GM12878 (cell line): ENCODE measurements at regions not wholly inside any gene's neighbourhood (a gene's known extent, or its start where the extent isn't known, plus 50 kb on each side); places are given as distances from the start of the nearest gene placed in this dataset.

Experiments
- ATAC-seq: fragments of 200-7000 bp; cut with Tn5 transposase; 3 replicates; pipeline ENCODE4 v1.9.1; 2020; ENCODE audit warnings: mild to moderate bottlenecking, moderate library complexity
- BruUV-seq: library from RNA; stranded (reverse); fragments of 400-500 nt; replicated peaks from 2 replicates; lab custom pipeline; 2021; lab: Mats Ljungman, UMichigan
- CTCF ChIA-PET: fragments of 300-600 bp; sonication (Branson Sonifier 250); formaldehyde crosslinking; extraction: SDS; loops from one replicate; lab custom pipeline; 2021; ENCODE audit warnings: inconsistent platforms; lab: Yijun Ruan, JAX
- POLR2A ChIA-PET: fragments of 350-600 bp; formaldehyde crosslinking; extraction: SDS; loops from one replicate; lab custom pipeline; 2021; ENCODE audit warnings: inconsistent platforms; lab: Charles Lee
- RAD21 ChIA-PET: fragments of 300-600 bp; sonication (Branson Sonifier 250); formaldehyde crosslinking; loops from one replicate; lab custom pipeline; 2023; ENCODE audit warnings: antibody characterized with exemption; ENCODE audit not compliant: unreplicated experiment; lab: Charles Lee
- SMC1A ChIA-PET: fragments of 300-600 bp; sonication (Branson Sonifier 250); formaldehyde crosslinking; loops from one replicate; lab custom pipeline; 2023; ENCODE audit not compliant: unreplicated experiment, uncharacterized antibody; lab: Charles Lee
- DNase-seq: peaks from one replicate; pipeline ENCODE4 v3.0.0-alpha.2; 2011; ENCODE audit warnings: low read depth, low spot score
- FAIRE-seq: peaks from 3 replicates; lab custom pipeline; 2011; peaks lifted over from hg19 to GRCh38; lab: Jason Lieb, UNC
- H2AFZ ChIP-seq: 2 replicates; pipeline ENCODE4 v1.6.0; 2011; ENCODE audit warnings: low read depth, low read length, control low read depth; ENCODE audit not compliant: control insufficient read depth
- H3K27ac ChIP-seq: 2 replicates; pipeline ENCODE4 v1.5.1; 2011; ENCODE audit warnings: control low read depth; ENCODE audit not compliant: control insufficient read depth, insufficient read depth
- H3K27me3 ChIP-seq, 2 experiments: replicated peaks in 1 of 2; 2 replicates each; pipeline versions ENCODE4 v1.6.0 to v1.6.1; 2011; ENCODE audit warnings: low read length in 1 of 2; ENCODE audit not compliant: control insufficient read depth in 2 of 2, insufficient read depth in 2 of 2
- H3K36me3 ChIP-seq, 2 experiments: 2 replicates each; pipeline ENCODE4 v1.5.1; 2011; ENCODE audit warnings: low read length in 1 of 2; ENCODE audit not compliant: control insufficient read depth in 2 of 2, insufficient read depth in 2 of 2
- H3K4me1 ChIP-seq: 2 replicates; pipeline ENCODE4 v1.6.1; 2011; ENCODE audit warnings: mild to moderate bottlenecking, low read length, moderate library complexity, mixed read lengths; ENCODE audit not compliant: control insufficient read depth, insufficient read depth
- H3K4me2 ChIP-seq: 2 replicates; pipeline ENCODE4 v1.6.0; 2011; ENCODE audit warnings: control low read depth; ENCODE audit not compliant: control insufficient read depth, insufficient read depth
- H3K4me3 ChIP-seq: fragments of 200-600 bp; sonication (generic); 2 replicates; pipeline ENCODE4 v1.5.1; 2016
- H3K79me2 ChIP-seq: 2 replicates; pipeline ENCODE4 v1.6.0; 2011; ENCODE audit warnings: low read length; ENCODE audit not compliant: control insufficient read depth, insufficient read depth
- H3K9ac ChIP-seq: 2 replicates; pipeline ENCODE4 v1.8.0; 2011; ENCODE audit warnings: low read length, control low read depth, mixed read lengths; ENCODE audit not compliant: control insufficient read depth, insufficient read depth
- H3K9me3 ChIP-seq: replicated peaks from 3 replicates; pipeline ENCODE4 v1.5.1; 2011; ENCODE audit warnings: mild to moderate bottlenecking, low read length; ENCODE audit not compliant: control insufficient read depth, insufficient read depth
- H4K20me1 ChIP-seq: 2 replicates; pipeline ENCODE4 v1.6.0; 2011; ENCODE audit not compliant: control insufficient read depth, insufficient read depth
- HDGF ChIP-seq: fragments of 450-650 bp; IDR thresholded peaks from 2 replicates; pipeline ENCODE4 v1.6.1; 2016; ENCODE audit warnings: antibody characterized with exemption
- JUNB ChIP-seq: IDR thresholded peaks from 2 replicates; pipeline ENCODE4 v1.6.1; 2016; ENCODE audit warnings: antibody characterized with exemption, mild to moderate bottlenecking
- NFYA ChIP-seq: IDR thresholded peaks from 2 replicates; pipeline ENCODE4 v1.6.1; 2011; ENCODE audit warnings: low read depth, mild to moderate bottlenecking, low read length, improper control_type of control experiment, borderline replicate concordance
- NKRF ChIP-seq: fragments of 450-650 bp; conservative IDR thresholded peaks from 2 replicates; pipeline ENCODE4 v1.6.1; 2017; ENCODE audit warnings: mild to moderate bottlenecking, moderate library complexity
- NR2F1 ChIP-seq: fragments of 450-650 bp; conservative IDR thresholded peaks from 2 replicates; pipeline ENCODE4 v1.6.1; 2017; ENCODE audit warnings: mild to moderate bottlenecking
- POU2F2 ChIP-seq: IDR thresholded peaks from 3 replicates; pipeline ENCODE4 v1.6.1; 2011; ENCODE audit warnings: low read depth, mild to moderate bottlenecking, low read length, borderline replicate concordance
- RUNX3 ChIP-seq: IDR thresholded peaks from 2 replicates; pipeline ENCODE4 v1.6.1; 2012; ENCODE audit warnings: low read length, inconsistent platforms
- SIN3A ChIP-seq: IDR thresholded peaks from 2 replicates; pipeline ENCODE4 v1.6.1; 2012; ENCODE audit warnings: low read depth, low read length, improper control_type of control experiment
- SREBF1 ChIP-seq: IDR thresholded peaks from 2 replicates; pipeline ENCODE4 v1.6.1; 2012; ENCODE audit warnings: mild to moderate bottlenecking, low read length
- SRF ChIP-seq, 2 experiments: IDR thresholded peaks; 2 replicates each; pipeline ENCODE4 v1.6.1; 2011; ENCODE audit warnings: low read depth in 2 of 2, low read length in 2 of 2, mild to moderate bottlenecking in 1 of 2, moderate library complexity in 1 of 2
- SUZ12 ChIP-seq: fragments of 200-600 bp; sonication (generic); IDR thresholded peaks from one replicate; pipeline ENCODE4 v1.6.1; 2018; ENCODE audit warnings: antibody characterized with exemption, mild to moderate bottlenecking; ENCODE audit not compliant: unreplicated experiment
- TCF12 ChIP-seq: IDR thresholded peaks from 2 replicates; pipeline ENCODE4 v1.6.1; 2011; ENCODE audit warnings: low read depth, mild to moderate bottlenecking, low read length
- ZBTB40 ChIP-seq: fragments of 450-650 bp; IDR thresholded peaks from 2 replicates; pipeline ENCODE4 v1.6.1; 2016; ENCODE audit warnings: mild to moderate bottlenecking, moderate library complexity, borderline replicate concordance
- ZZZ3 ChIP-seq: IDR thresholded peaks from 2 replicates; pipeline ENCODE4 v1.6.1; 2011; ENCODE audit warnings: low read depth; ENCODE audit not compliant: control insufficient read depth, insufficient read length
- WGBS: methylation state at CpG from one replicate; pipeline ENCODE4 v1.1.6; 2016; ENCODE audit warnings: low lambda C conversion rate; ENCODE audit not compliant: insufficient replicate concordance, insufficient coverage; ENCODE audit errors: missing lambda C conversion rate; 5-methylcytosine and 5-hydroxymethylcytosine counted together
- in situ Hi-C: fragments of 300-500 bp; cut with MboI; formaldehyde crosslinking; loops from 9 replicates; pipeline ENCODE4 v1.14.3; 2018; ENCODE audit warnings: mixed read lengths
- intact Hi-C: fragments of 100-400 bp; cut with micrococcal nuclease; formaldehyde crosslinking; loops from one replicate; pipeline ENCODE4 v1.14.2; 2022; ENCODE audit not compliant: unreplicated experiment

GRCh38 chr2:57669570-57669969 is 377.0 kb upstream of the VRK2 start:
- Histone ChIP-seq H3K4me3 (no peak overlapping the region), H3K4me2 (no peak overlapping the region), H2AFZ (no peak overlapping the region), H3K27me3 (no peaks in the 10 kb centered on the region), H3K9ac (no peak overlapping the region), H3K4me1 (no peaks in the 10 kb centered on the region), H4K20me1 (no peaks in the 10 kb centered on the region), H3K27ac (no peak overlapping the region), H3K79me2 (no peaks in the 10 kb centered on the region), H3K36me3 (no peaks in the 10 kb centered on the region), H3K9me3 (no peaks in the 10 kb centered on the region)
- RAD21 ChIA-PET, result no interaction called here
- 55% methylated on average over 1 of the region's 1 CpG for WGBS
- TF ChIP-seq ZZZ3 (no peak), NFYA (no peak), POU2F2 (no peak), SREBF1 (no peak), TCF12 (no peak), HDGF (no peak), RUNX3 (no peak), NKRF (no peak), JUNB (no peak), SUZ12 (no peak), ZBTB40 (no peak), SRF (IDR thresholded peaks at IDR 0.05; ENCODE audit: low read depth in 2 of 2, low read length in 2 of 2) (no peak), SIN3A (no peak), NR2F1 (no peak)
- DNase-seq (no peak), FAIRE-seq (no peak), ATAC-seq (no peak)
- SMC1A ChIA-PET, result no interaction called here
- BruUV-seq, result no TSS peak
- POLR2A ChIA-PET, result no interaction called here
- intact Hi-C loops, result no loop called here
- in situ Hi-C loops, result no loop called here
- CTCF ChIA-PET, result no interaction called here
